GM23248 (cell line): ENCODE measurements at regions not wholly inside any gene's neighbourhood (a gene's known extent, or its start where the extent isn't known, plus 50 kb on each side); places are given as distances from the start of the nearest gene placed in this dataset.

Source experiments
- DNase-seq: peaks from one replicate; pipeline ENCODE4 v3.0.0-alpha.2; 2015
- H2AFZ ChIP-seq: fragments of 200-600 bp; sonication (generic); 2 replicates; pipeline ENCODE4 v1.6.1; 2016; ENCODE audit warnings: antibody characterized with exemption
- H3F3A ChIP-seq: fragments of 200-600 bp; sonication (generic); 2 replicates; pipeline ENCODE4 v1.6.1; 2016; ENCODE audit warnings: mild to moderate bottlenecking, antibody characterized with exemption, mixed run types; ENCODE audit not compliant: insufficient read depth
- H3K27ac ChIP-seq: fragments of 200-600 bp; sonication (generic); 2 replicates; pipeline ENCODE4 v1.5.1; 2016; ENCODE audit warnings: mild to moderate bottlenecking
- H3K27me3 ChIP-seq: fragments of 200-600 bp; sonication (generic); replicated peaks from 2 replicates; pipeline ENCODE4 v1.6.1; 2016; ENCODE audit warnings: mild to moderate bottlenecking; ENCODE audit not compliant: insufficient read depth
- H3K36me3 ChIP-seq: fragments of 200-600 bp; sonication (generic); 2 replicates; pipeline ENCODE4 v1.6.1; 2016; ENCODE audit warnings: low read depth, mild to moderate bottlenecking
- H3K4me1 ChIP-seq: fragments of 200-600 bp; sonication (generic); 2 replicates; pipeline ENCODE4 v1.6.1; 2016; ENCODE audit warnings: mild to moderate bottlenecking; ENCODE audit not compliant: insufficient read depth
- H3K4me2 ChIP-seq: fragments of 200-600 bp; sonication (generic); one replicate; pipeline ENCODE4 v1.6.1; 2016; ENCODE audit warnings: mild to moderate bottlenecking; ENCODE audit not compliant: unreplicated experiment
- H3K4me3 ChIP-seq: fragments of 200-600 bp; sonication (generic); 2 replicates; pipeline ENCODE4 v1.5.1; 2016; ENCODE audit warnings: mild to moderate bottlenecking
- H3K79me2 ChIP-seq: fragments of 200-600 bp; sonication (generic); 2 replicates; pipeline ENCODE4 v1.6.1; 2016; ENCODE audit warnings: mild to moderate bottlenecking; ENCODE audit not compliant: insufficient read depth
- H3K9ac ChIP-seq: fragments of 200-600 bp; sonication (generic); 2 replicates; pipeline ENCODE4 v1.6.1; 2016; ENCODE audit warnings: mild to moderate bottlenecking
- H3K9me2 ChIP-seq: fragments of 200-600 bp; sonication (generic); 2 replicates; pipeline ENCODE4 v1.6.1; 2016; ENCODE audit warnings: mixed run types, mild to moderate bottlenecking, moderate library complexity; ENCODE audit not compliant: insufficient read depth
- H3K9me3 ChIP-seq: fragments of 200-600 bp; sonication (generic); one replicate; pipeline ENCODE4 v1.6.1; 2017; ENCODE audit warnings: low read depth
- H4K20me1 ChIP-seq: fragments of 200-600 bp; sonication (generic); 2 replicates; pipeline ENCODE4 v1.6.0; 2016; ENCODE audit not compliant: insufficient read depth
- EZH2 ChIP-seq: fragments of 200-600 bp; sonication (generic); IDR thresholded peaks from 2 replicates; pipeline ENCODE4 v1.6.1; 2018; ENCODE audit warnings: antibody characterized with exemption, mild to moderate bottlenecking; ENCODE audit not compliant: insufficient read depth, poor library complexity, severe bottlenecking
- EZH2phosphoT487 ChIP-seq: fragments of 200-600 bp; sonication (generic); IDR thresholded peaks from 2 replicates; pipeline ENCODE4 v1.6.1; 2018; ENCODE audit warnings: antibody characterized with exemption, moderate library complexity, mild to moderate bottlenecking, low read depth; ENCODE audit not compliant: insufficient read depth
- WGBS, 2 experiments: methylation state at CpG; one replicate each; pipeline ENCODE4 v1.1.6; 2015 to 2017; ENCODE audit warnings: low lambda C conversion rate in 2 of 2, low coverage in 1 of 2; ENCODE audit errors: missing lambda C conversion rate in 2 of 2; 5-methylcytosine and 5-hydroxymethylcytosine counted together
- in situ Hi-C: fragments of 300-500 bp; cut with MboI; formaldehyde crosslinking; loops from 2 replicates; pipeline ENCODE4 v1.15.0; 2020

DNA sequence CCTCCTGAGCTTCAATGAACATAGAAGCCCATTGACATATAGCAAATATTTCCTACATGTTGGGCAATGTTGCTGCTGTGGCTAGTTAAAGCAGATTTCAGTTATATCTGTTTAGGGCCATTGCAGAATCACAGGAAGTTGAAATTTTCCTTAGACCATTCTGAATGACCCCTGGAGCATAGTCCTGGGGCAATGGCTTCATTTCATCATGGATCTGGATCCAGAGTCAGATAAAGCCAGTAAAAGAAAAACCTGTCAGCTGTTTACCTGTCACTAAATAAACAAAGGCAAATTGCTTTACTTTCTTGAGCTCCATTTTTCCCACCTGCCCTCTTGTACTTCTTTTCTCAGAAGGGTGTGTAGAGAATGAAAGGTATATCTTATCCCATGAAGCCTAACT lies 494.0 kb upstream of the MAP3K7 start:
- no peak for DNase-seq
- Histone ChIP-seq H3K4me1 (no peaks in the 10 kb centered on the region), H3K4me3 (no peak overlapping the region), H3K4me2 (no peak overlapping the region), H3K79me2 (no peaks in the 10 kb centered on the region), H2AFZ (no peak overlapping the region), H3K9me3 (no peaks in the 10 kb centered on the region), H3K27me3 (no peaks in the 10 kb centered on the region), H3K9ac (no peak overlapping the region), H3K36me3 (no peaks in the 10 kb centered on the region), H4K20me1 (no peaks in the 10 kb centered on the region), H3F3A (no peaks in the 10 kb centered on the region), H3K27ac (no peak overlapping the region), H3K9me2 (no peaks in the 10 kb centered on the region)
- TF ChIP-seq EZH2phosphoT487 = no peak
- no peak for TF ChIP-seq EZH2
- in situ Hi-C loops = no loop called here

DNA sequence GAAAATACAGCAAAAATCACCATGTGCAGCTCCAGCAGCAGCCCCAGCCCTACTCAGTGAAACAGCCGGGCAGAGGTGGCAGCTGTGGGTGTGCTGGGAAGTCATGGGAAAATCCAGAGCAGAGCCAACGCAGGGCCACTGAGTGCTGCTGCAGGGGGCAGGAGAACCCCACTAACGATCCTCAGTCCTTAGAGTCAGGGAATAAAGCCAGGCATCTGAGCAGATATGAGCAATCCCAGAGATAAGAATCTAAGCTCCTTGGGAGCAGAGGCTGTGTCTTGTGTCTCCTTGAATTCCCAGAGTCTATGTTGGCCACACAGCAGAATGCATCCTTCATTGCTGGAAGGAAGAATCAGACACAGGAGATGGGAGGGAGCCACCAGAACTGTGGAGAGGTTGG lies 493.1 kb upstream of the MAP3K7 start:
- no peak overlapping the region for H3K4me3 ChIP-seq
- no peaks in the 10 kb centered on the region for H3K27me3 ChIP-seq
- H3K4me1 ChIP-seq = no peaks in the 10 kb centered on the region
- TF ChIP-seq EZH2phosphoT487 (no peak), EZH2 (no peak)
- DNase-seq = no peak
- no peaks in the 10 kb centered on the region for H4K20me1 ChIP-seq
- no peaks in the 10 kb centered on the region for H3K36me3 ChIP-seq
- H3K4me2 ChIP-seq = no peak overlapping the region
- H3K9me2 ChIP-seq = no peaks in the 10 kb centered on the region
- H3K27ac ChIP-seq = no peak overlapping the region
- in situ Hi-C loops = no loop called here
- H3K79me2 ChIP-seq = no peaks in the 10 kb centered on the region
- no peak overlapping the region for H3K9ac ChIP-seq
- H3F3A ChIP-seq = no peaks in the 10 kb centered on the region
- no peaks in the 10 kb centered on the region for H3K9me3 ChIP-seq
- 9 to 18% methylated on average over 3 of the region's 3 CpGs for WGBS, 2 experiments
- H2AFZ ChIP-seq = no peak overlapping the region

DNA sequence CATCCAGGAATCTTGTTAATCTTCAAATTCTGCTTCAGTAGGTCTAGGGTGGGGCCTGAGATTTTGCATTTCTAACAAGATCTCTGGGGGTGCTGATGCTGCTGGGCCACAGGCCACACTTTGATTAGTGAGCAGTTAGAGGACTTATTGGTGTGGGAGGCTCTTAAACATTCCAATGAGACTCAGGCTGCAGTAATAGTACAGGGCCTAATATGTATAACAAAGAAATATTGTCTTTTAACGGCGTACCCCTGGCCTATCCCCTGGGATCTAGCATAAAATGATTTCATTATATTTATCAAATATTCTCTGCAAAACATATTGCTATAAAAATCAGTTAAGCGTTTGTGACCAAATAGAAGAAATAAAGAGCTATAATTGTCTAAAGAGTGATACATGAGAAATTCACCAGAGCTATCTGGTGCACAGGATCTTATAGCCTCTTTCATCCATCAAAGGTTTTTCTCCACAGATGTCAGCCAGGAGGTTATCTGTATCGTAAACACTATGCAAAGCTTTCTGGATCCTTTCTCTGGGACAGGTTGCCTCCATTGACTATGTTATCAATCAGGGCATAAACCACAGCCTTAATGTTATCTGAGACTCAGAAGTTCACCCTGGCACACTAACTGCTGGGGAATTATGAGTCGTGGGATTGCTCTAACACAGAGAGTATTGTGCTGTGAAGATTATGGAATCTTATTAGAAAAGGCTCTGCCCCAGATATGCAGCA lies 488.5 kb upstream of the MAP3K7 start:
- Histone ChIP-seq H3K9ac (no peak overlapping the region), H2AFZ (no peak overlapping the region), H3K79me2 (no peaks in the 10 kb centered on the region), H3K9me3 (no peaks in the 10 kb centered on the region), H3K36me3 (no peaks in the 10 kb centered on the region), H4K20me1 (no peaks in the 10 kb centered on the region), H3F3A (no peaks in the 10 kb centered on the region), H3K27me3 (no peaks in the 10 kb centered on the region), H3K4me3 (no peak overlapping the region), H3K9me2 (no peaks in the 10 kb centered on the region), H3K4me1 (no peaks in the 10 kb centered on the region), H3K27ac (no peak overlapping the region), H3K4me2 (no peak overlapping the region)
- no peak for TF ChIP-seq EZH2phosphoT487
- no peak for TF ChIP-seq EZH2
- in situ Hi-C loops = no loop called here
- DNase-seq = no peak
- WGBS, 2 experiments = 13 to 14% methylated on average over 5 of the region's 5 CpGs

DNA sequence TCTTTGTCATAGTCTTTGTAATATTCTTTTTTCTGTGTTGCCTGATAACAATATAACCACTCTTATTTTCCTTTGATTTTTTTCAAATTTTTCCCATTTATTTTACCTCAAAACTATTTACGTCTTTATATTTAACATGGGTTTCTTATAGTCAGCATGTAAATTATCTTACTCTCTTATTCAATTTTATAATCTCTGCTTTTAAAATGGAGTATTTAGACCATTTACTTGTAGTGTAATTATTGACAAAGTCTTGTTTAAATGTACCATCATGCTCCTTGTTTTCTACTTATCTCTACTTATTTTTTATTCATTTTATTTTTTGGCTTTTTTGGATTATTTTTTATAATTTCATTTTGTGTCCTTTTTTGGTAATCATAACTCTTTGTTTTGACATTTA lies 476.5 kb upstream of the MAP3K7 start:
- no peaks in the 10 kb centered on the region for H3K9me2 ChIP-seq
- no peak overlapping the region for H2AFZ ChIP-seq
- no peak for DNase-seq
- no peak for TF ChIP-seq EZH2
- 51 to 78% methylated on average over 1 of the region's 1 CpG for WGBS, 2 experiments
- no peak overlapping the region for H3K4me3 ChIP-seq
- no peak overlapping the region for H3K9ac ChIP-seq
- no peaks in the 10 kb centered on the region for H3K9me3 ChIP-seq
- in situ Hi-C loops = no loop called here
- no peak overlapping the region for H3K27ac ChIP-seq
- no peaks in the 10 kb centered on the region for H3K27me3 ChIP-seq
- H4K20me1 ChIP-seq = no peaks in the 10 kb centered on the region
- H3K36me3 ChIP-seq = no peaks in the 10 kb centered on the region
- no peaks in the 10 kb centered on the region for H3F3A ChIP-seq
- H3K4me1 ChIP-seq = no peaks in the 10 kb centered on the region
- no peaks in the 10 kb centered on the region for H3K79me2 ChIP-seq
- H3K4me2 ChIP-seq = no peak overlapping the region

DNA sequence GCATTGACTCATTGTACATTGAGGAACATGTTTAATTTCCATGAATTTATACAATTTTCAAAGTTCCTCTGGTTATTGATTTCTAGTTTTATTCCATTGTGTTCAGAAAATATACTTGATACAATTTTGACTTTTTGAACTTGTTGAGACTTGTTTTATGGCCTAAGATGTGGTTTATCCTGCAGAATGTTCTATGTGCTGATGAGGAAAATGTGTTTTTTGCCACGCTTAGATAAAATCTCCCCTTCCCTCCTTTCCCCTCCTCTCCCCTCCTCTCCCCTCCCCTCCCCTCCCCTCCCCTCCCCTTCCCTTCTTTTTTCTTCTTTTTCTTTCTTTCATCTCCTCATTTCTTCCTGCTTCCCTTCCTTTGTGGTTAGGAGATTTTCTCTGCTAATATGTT lies 470.8 kb upstream of the MAP3K7 start:
- Histone ChIP-seq H3K27me3 (no peaks in the 10 kb centered on the region), H3K9me3 (no peaks in the 10 kb centered on the region), H3K9me2 (no peaks in the 10 kb centered on the region), H3K4me1 (no peaks in the 10 kb centered on the region), H3K27ac (no peak overlapping the region), H3K4me2 (no peak overlapping the region), H3K79me2 (no peaks in the 10 kb centered on the region), H3F3A (no peaks in the 10 kb centered on the region), H3K9ac (no peak overlapping the region), H3K36me3 (no peaks in the 10 kb centered on the region), H4K20me1 (no peaks in the 10 kb centered on the region), H2AFZ (no peak overlapping the region), H3K4me3 (no peak overlapping the region)
- DNase-seq = no peak
- in situ Hi-C loops = no loop called here
- WGBS, 2 experiments = 25% methylated on average over 1 of the region's 1 CpG; no CpG with 5 or more reads in 1 of the 2 experiments
- TF ChIP-seq EZH2phosphoT487 (no peak), EZH2 (no peak)
